OCI-LY7 (cell line): ENCODE measurements at regions not wholly inside any gene's neighbourhood (a gene's known extent, or its start where the extent isn't known, plus 50 kb on each side); places are given as distances from the start of the nearest gene placed in this dataset.
A peak's percentile ranks its signal among the peaks of the same experiment; 100 is the strongest.

Experiments used
- BruUV-seq: library from RNA; stranded (reverse); fragments of 400-500 nt; replicated peaks from 2 replicates; lab custom pipeline; 2021; lab: Mats Ljungman, UMichigan
- CTCF ChIA-PET: fragments of 300-600 bp; sonication (Branson Sonifier 250); formaldehyde crosslinking; loops from one replicate; lab custom pipeline; 2022; ENCODE audit warnings: antibody characterized with exemption; ENCODE audit not compliant: unreplicated experiment; lab: Charles Lee
- POLR2A ChIA-PET: fragments of 300-600 bp; sonication (Branson Sonifier 250); formaldehyde crosslinking; loops from one replicate; lab custom pipeline; 2022; ENCODE audit warnings: antibody characterized with exemption; lab: Charles Lee
- DNase-seq: peaks from one replicate; pipeline ENCODE4 v3.0.0-alpha.2; 2015; ENCODE audit warnings: low spot score
- H2AFZ ChIP-seq: fragments of 200-600 bp; sonication (generic), shearing (Covaris generic); 2 replicates; pipeline ENCODE4 v1.6.1; 2014; ENCODE audit warnings: mild to moderate bottlenecking, antibody characterized with exemption, low read length, moderate library complexity
- H3K27ac ChIP-seq: fragments of 200-600 bp; sonication (generic); 2 replicates; pipeline ENCODE4 v1.5.1; 2014; ENCODE audit warnings: mixed run types, low read depth, mild to moderate bottlenecking, moderate library complexity, low read length, inconsistent platforms; ENCODE audit not compliant: poor library complexity, severe bottlenecking
- H3K36me3 ChIP-seq: fragments of 200-600 bp; sonication (generic); 2 replicates; pipeline ENCODE4 v1.6.1; 2014; ENCODE audit warnings: mild to moderate bottlenecking, antibody characterized with exemption, low read length, moderate library complexity, mixed read lengths; ENCODE audit not compliant: insufficient read depth
- H3K4me1 ChIP-seq: fragments of 200-600 bp; sonication (generic); 2 replicates; pipeline ENCODE4 v1.5.1; 2014; ENCODE audit warnings: mild to moderate bottlenecking, low read length; ENCODE audit not compliant: insufficient read depth, poor library complexity, severe bottlenecking
- H3K4me2 ChIP-seq: fragments of 200-600 bp; sonication (generic); 2 replicates; pipeline ENCODE4 v1.6.1; 2014; ENCODE audit warnings: mild to moderate bottlenecking, low read length
- H3K4me3 ChIP-seq: fragments of 200-600 bp; sonication (generic); 2 replicates; pipeline ENCODE4 v1.5.1; 2014; ENCODE audit warnings: mild to moderate bottlenecking, low read depth, low read length; ENCODE audit not compliant: poor library complexity, severe bottlenecking
- H3K79me2 ChIP-seq: fragments of 200-600 bp; sonication (generic); 2 replicates; pipeline ENCODE4 v1.6.1; 2016; ENCODE audit warnings: low read depth, mild to moderate bottlenecking, low read length, moderate library complexity, mixed read lengths; ENCODE audit not compliant: insufficient read depth
- H3K9me2 ChIP-seq: fragments of 200-600 bp; sonication (generic); 2 replicates; pipeline ENCODE4 v1.6.1; 2016; ENCODE audit warnings: mild to moderate bottlenecking, low read length, mixed read lengths; ENCODE audit not compliant: insufficient read depth
- H3K9me3 ChIP-seq: fragments of 200-600 bp; sonication (generic); 2 replicates; pipeline ENCODE4 v1.6.1; 2014; ENCODE audit warnings: mild to moderate bottlenecking, mixed run types, low read length, mixed read lengths
- H4K20me1 ChIP-seq: fragments of 200-600 bp; sonication (generic); 2 replicates; pipeline ENCODE4 v1.6.1; 2014; ENCODE audit warnings: mild to moderate bottlenecking, antibody characterized with exemption, low read length, moderate library complexity, mixed read lengths; ENCODE audit not compliant: insufficient read depth
- EZH2phosphoT487 ChIP-seq: fragments of 200-600 bp; sonication (generic); IDR thresholded peaks from 2 replicates; pipeline ENCODE4 v1.6.1; 2018; ENCODE audit warnings: low read depth, borderline replicate concordance, mild to moderate bottlenecking, mixed run types, antibody characterized with exemption, low read length, moderate library complexity, mixed read lengths
- intact Hi-C: fragments of 100-400 bp; cut with micrococcal nuclease; formaldehyde crosslinking; loops from one replicate; pipeline ENCODE4 v1.10.0; 2022; ENCODE audit not compliant: unreplicated experiment
- TF ChIP-seq, protein P1 (sequence below): fragments of 200-600 bp; sonication (generic); conservative IDR thresholded peaks from 2 replicates; pipeline ENCODE4 v1.5.1; 2014; ENCODE audit warnings: mild to moderate bottlenecking, antibody characterized with exemption, low read length, moderate library complexity, mixed read lengths

DNA sequence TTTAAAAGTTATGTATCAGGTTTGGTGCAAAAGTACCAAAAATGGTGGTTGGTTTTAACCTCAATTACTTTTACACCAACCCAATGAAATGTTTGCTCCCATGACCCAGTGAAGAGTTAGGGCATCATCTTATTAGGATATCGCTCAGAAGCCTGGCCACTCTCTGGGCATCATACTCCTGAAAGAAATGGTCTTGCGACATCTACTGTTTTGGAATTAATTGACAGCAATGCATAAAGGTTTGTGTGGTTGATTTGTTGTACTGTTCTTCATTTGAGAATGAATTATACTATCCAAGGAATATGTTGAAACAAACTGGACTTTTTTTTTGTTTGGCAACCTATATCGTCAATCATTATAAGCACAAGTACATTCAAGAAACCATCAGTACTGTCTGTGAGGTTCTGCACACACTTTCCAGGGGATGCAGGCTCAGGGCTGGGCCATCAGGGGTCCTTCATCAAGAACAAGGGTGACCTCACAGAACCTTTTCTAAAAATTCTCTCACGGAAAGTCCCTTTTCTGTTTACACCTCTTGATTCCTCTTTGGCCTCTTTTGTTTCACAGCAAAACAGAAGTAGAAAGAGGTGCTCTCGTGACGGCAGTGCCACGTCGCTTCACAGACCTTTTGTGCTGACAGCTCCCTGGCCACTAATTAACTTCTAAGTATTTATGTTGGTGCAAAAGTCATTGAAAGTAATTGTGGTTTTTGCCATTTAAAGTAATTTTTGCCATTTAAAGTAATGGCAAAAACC is 117.2 kb upstream of the KLF6 start:
- CTCF ChIA-PET = no interaction called here
- H3K79me2 ChIP-seq = no peaks in the 10 kb centered on the region
- H3K4me1 ChIP-seq = peaks cover 13% of the 10 kb centered on the region
- no TSS peak for BruUV-seq
- no peak overlapping the region for H3K27ac ChIP-seq
- TF ChIP-seq EZH2phosphoT487 = no peak
- TF ChIP-seq, protein P1, sequence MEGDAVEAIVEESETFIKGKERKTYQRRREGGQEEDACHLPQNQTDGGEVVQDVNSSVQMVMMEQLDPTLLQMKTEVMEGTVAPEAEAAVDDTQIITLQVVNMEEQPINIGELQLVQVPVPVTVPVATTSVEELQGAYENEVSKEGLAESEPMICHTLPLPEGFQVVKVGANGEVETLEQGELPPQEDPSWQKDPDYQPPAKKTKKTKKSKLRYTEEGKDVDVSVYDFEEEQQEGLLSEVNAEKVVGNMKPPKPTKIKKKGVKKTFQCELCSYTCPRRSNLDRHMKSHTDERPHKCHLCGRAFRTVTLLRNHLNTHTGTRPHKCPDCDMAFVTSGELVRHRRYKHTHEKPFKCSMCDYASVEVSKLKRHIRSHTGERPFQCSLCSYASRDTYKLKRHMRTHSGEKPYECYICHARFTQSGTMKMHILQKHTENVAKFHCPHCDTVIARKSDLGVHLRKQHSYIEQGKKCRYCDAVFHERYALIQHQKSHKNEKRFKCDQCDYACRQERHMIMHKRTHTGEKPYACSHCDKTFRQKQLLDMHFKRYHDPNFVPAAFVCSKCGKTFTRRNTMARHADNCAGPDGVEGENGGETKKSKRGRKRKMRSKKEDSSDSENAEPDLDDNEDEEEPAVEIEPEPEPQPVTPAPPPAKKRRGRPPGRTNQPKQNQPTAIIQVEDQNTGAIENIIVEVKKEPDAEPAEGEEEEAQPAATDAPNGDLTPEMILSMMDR = no peak; the same call in 1 of the 2 replicates
- H3K36me3 ChIP-seq = no peaks in the 10 kb centered on the region
- H2AFZ ChIP-seq = 0 out of 2 replicates have a peak overlapping the region, but pooled peaks have one; percentile 27
- intact Hi-C loops = no loop called here
- H4K20me1 ChIP-seq = no peaks in the 10 kb centered on the region
- POLR2A ChIA-PET = interaction anchor here (1.7 kb wide), 1 partner anchor 9 kb away, joined by 5 read pairs; no protein-coding TSS in a partner anchor
- H3K4me3 ChIP-seq = no peak overlapping the region
- H3K9me3 ChIP-seq = no peaks in the 10 kb centered on the region
- peak overlapping the region; percentile 19; the same call in 1 of the 2 replicates for H3K4me2 ChIP-seq
- DNase-seq = peak; percentile 11
- no peaks in the 10 kb centered on the region for H3K9me2 ChIP-seq

DNA sequence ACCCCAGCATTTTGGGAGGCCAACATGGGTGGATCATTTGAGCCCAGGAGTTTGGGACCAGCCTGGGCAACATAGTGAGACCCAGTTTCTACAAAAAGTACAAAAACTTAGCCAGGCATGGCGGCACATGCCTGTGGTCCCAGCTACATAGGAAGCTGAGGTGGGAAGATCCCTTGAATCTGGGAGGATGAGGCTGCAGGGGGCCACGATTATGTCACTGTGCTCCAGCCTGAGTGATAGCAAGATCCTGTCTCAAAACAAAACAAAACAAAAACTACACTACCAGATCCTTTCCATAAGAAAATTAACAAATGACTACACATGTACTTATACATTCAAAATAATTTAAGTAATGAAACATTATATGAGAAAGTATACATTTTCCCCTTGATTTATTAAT is 116.4 kb upstream of the KLF6 start:
- H3K9me2 ChIP-seq = no peaks in the 10 kb centered on the region
- ChIA-PET POLR2A (interaction anchor here (0.6 to 1.7 kb wide), 4 partner anchors 8 to 47 kb away, joined by 3 to 5 read pairs (median 4); no protein-coding TSS in a partner anchor), CTCF (no interaction called here)
- H3K4me3 ChIP-seq = no peak overlapping the region
- H3K9me3 ChIP-seq = no peaks in the 10 kb centered on the region
- TF ChIP-seq, protein P1 = no peak
- TF ChIP-seq EZH2phosphoT487 = no peak
- H3K79me2 ChIP-seq = no peaks in the 10 kb centered on the region
- H2AFZ ChIP-seq = no peak overlapping the region
- intact Hi-C loops = no loop called here
- no peaks in the 10 kb centered on the region for H3K36me3 ChIP-seq
- H3K27ac ChIP-seq = no peak overlapping the region
- no peak overlapping the region for H3K4me2 ChIP-seq
- peaks cover 13% of the 10 kb centered on the region for H3K4me1 ChIP-seq
- H4K20me1 ChIP-seq = no peaks in the 10 kb centered on the region
- BruUV-seq = no TSS peak
- no peak for DNase-seq

DNA sequence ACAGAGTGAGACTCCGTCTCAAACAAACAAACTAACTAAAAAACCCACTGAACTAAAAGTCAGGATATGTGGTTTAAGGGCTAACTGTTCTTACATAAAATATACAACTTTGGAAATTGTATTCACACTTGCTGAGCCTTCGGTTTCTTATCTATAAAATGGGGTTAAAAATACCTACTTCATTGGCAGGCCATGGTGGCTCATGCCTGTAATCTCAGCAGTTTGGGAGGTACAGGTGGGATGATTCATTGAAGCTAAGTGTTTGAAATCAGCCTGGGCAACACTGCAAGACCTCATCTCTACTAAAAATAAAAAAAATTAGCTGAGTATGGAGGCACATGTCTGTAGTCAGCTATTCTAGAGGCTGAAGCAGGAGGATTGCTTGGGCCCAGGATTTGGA is 115.4 kb upstream of the KLF6 start:
- no peak overlapping the region for H2AFZ ChIP-seq
- TF ChIP-seq EZH2phosphoT487 = no peak
- peaks cover 13% of the 10 kb centered on the region for H3K4me1 ChIP-seq
- ChIA-PET CTCF (interaction anchor here (0.6 kb wide), 1 partner anchor 11 kb away, joined by 3 read pairs; no protein-coding TSS in a partner anchor), POLR2A (interaction anchor here (0.5 to 2.1 kb wide), 2 partner anchors 11 to 295 kb away, joined by 3 to 4 read pairs; no protein-coding TSS in a partner anchor)
- no peak overlapping the region for H3K4me3 ChIP-seq
- DNase-seq = no peak
- H3K27ac ChIP-seq = no peak overlapping the region
- no peaks in the 10 kb centered on the region for H3K9me3 ChIP-seq
- no peaks in the 10 kb centered on the region for H3K9me2 ChIP-seq
- no peak overlapping the region for H3K4me2 ChIP-seq
- BruUV-seq = no TSS peak
- no peaks in the 10 kb centered on the region for H4K20me1 ChIP-seq
- intact Hi-C loops = no loop called here
- no peaks in the 10 kb centered on the region for H3K79me2 ChIP-seq
- no peaks in the 10 kb centered on the region for H3K36me3 ChIP-seq
